K562 (cell line): ENCODE measurements at regions not wholly inside any gene's neighbourhood (a gene's known extent, or its start where the extent isn't known, plus 50 kb on each side); places are given as distances from the start of the nearest gene placed in this dataset.

ENCODE experiments used
- CEBPZ ChIP-seq: fragments of 150-350 bp; IDR thresholded peaks from 2 replicates; pipeline ENCODE4 v1.6.1; 2014; ENCODE audit warnings: low read depth, mild to moderate bottlenecking, low read length, borderline replicate concordance
- CSDE1 ChIP-seq, 2 experiments: fragments of 450-650 bp; IDR thresholded peaks; 2 replicates each; pipeline ENCODE4 v1.6.1; 2016; ENCODE audit warnings: mild to moderate bottlenecking in 1 of 2
- ELK1 ChIP-seq: sonication (generic); formaldehyde crosslinking; IDR thresholded peaks from 2 replicates; pipeline ENCODE4 v1.8.1; 2022; ENCODE audit warnings: missing genetic modification reagents
- NR0B1 ChIP-seq: fragments of 450-650 bp; IDR thresholded peaks from one replicate; pipeline ENCODE4 v1.6.1; 2018; ENCODE audit warnings: mild to moderate bottlenecking, moderate library complexity; ENCODE audit not compliant: partially characterized antibody
- PHF20 ChIP-seq: fragments of 450-650 bp; IDR thresholded peaks from 2 replicates; pipeline ENCODE4 v1.6.1; 2018; ENCODE audit not compliant: partially characterized antibody
- TF ChIP-seq, protein P1 (sequence below): IDR thresholded peaks from 2 replicates; pipeline ENCODE4 v1.6.1; 2016; ENCODE audit warnings: missing genetic modification characterization, missing compliant biosample characterization

- TF ChIP-seq PHF20 (no peak), NR0B1 (no peak), CEBPZ (no peak), ELK1 (no peak), CSDE1 (IDR thresholded peaks at IDR 0.05) (no peak)
- TF ChIP-seq, protein P1, sequence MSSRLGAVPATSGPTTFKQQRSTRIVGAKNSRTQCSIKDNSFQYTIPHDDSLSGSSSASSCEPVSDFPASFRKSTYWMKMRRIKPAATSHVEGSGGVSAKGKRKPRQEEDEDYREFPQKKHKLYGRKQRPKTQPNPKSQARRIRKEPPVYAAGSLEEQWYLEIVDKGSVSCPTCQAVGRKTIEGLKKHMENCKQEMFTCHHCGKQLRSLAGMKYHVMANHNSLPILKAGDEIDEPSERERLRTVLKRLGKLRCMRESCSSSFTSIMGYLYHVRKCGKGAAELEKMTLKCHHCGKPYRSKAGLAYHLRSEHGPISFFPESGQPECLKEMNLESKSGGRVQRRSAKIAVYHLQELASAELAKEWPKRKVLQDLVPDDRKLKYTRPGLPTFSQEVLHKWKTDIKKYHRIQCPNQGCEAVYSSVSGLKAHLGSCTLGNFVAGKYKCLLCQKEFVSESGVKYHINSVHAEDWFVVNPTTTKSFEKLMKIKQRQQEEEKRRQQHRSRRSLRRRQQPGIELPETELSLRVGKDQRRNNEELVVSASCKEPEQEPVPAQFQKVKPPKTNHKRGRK (tag), result no peak
Observed at GRCh38 chr9:106677830-106678229, 185.1 kb upstream of the ZNF462 start (continued).
